HG02970 (cell line): ENCODE measurements at regions not wholly inside any gene's neighbourhood (a gene's known extent, or its start where the extent isn't known, plus 50 kb on each side); places are given as distances from the start of the nearest gene placed in this dataset.
"Not testable (repeated sequence)": the region's sequence is repeated elsewhere in the genome, so short reads cannot be mapped to it uniquely, and the experiment has no call there.

Source experiments
- ATAC-seq: cut with Tn5 transposase; IDR thresholded peaks from one replicate; pipeline ENCODE4 v1.9.1; 2021; ENCODE audit warnings: mild to moderate bottlenecking, moderate library complexity, moderate number of reproducible peaks; ENCODE audit not compliant: unreplicated experiment, low FRiP score

- ATAC-seq = no peak
Measured at GRCh38 chr1:98299313-98299712, 362.2 kb upstream of the SNX7 start.

DNA sequence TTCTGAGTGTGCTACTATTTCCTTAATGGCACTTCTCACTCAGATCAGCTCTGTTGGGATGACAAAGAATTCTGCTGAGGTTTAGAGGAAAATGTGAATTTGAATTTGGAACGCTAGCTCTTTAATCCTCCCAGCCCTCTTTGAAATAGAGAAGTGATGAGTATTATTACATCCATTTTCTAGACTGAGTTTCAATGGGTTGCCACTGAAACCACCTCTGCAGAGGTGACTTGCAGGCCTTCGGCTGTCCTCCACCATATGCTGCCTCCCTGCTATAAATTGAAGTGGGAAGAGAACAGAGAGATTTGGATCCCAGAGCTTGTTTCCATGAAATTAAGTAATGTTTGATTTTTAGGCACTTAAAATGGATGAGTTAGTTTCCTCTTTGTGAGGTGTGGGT is 363.2 kb upstream of the SNX7 start:
- ATAC-seq = no peak

DNA sequence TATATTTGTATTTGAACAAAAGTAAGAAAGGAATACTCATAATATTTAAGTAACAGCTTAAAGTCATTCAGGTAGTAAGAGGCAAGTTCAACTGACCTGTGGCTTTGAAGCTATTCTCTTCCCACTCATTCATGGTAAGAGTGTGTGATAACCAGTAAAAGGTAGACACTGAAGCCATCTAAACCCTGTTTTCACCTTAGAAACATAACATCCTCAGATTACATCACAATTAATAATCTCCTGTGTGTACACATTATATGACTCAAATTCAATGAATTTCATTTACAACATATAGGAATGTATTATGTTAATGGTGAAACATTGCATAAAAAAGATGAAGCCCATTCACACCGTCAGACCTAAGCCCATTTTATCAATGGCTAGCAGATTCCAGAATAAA is 364.8 kb upstream of the SNX7 start:
- ATAC-seq = no peak

GRCh38 chr1:98294127-98294526 is 367.4 kb upstream of the SNX7 start:
- no peak for ATAC-seq

GRCh38 chr1:98292994-98293393 is 368.5 kb upstream of the SNX7 start:
- ATAC-seq = no peak

DNA sequence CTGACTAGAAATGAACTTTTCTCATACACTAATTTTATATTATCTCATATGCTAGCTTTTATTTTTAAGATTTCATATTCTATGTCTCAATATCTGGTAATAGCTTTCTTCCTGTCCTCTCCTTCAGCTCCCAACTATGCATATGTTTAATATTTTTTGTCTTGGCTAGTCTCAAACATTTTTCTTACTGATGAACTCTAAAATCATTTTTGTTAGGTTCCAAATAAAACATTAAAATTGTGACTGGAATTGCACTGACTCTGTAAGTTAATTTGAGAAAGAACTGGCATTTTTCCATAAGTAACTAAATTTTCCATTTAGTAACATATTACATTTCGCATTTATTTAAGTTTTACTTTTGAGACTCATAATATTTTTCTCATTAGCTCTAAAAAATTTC is 368.5 kb upstream of the DPYD start:
- no peak for ATAC-seq

DNA sequence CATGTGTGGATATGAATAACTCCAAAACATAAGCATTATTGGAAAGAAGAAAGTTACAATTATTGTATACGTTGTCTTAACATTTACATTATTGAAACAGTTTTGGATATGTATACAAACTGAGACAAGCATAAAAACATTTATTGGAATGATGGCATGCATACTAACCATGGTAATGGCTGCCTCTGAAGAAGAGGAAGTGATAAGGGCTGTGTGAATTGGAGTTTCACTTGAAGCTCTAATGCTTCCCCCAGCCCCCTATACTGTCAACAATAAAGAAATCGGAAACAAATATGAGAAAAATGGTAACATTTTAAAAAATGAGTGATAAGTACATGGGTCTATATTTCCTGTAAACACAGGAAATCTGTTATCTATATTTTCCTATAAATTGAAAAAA is 367.7 kb upstream of the DPYD start:
- no peak for ATAC-seq

DNA sequence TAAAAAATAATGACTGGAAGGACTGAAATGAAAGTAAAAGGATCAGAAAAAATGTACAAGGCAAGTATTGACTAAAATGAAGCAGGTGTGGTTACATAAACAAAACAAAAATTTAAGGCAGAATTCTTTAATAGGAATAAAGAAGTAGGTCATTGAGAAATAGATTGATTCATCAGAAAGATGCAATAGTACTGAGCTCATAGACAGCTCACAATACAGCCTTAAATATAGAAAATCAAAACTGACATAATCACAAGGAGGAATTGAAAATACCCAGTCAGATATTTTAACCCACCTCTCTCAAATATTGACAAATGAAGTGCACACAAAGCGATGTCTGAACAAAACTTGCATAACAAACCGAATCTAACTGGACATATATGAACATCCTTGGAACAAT is 366.8 kb upstream of the DPYD start:
- no peak for ATAC-seq

DNA sequence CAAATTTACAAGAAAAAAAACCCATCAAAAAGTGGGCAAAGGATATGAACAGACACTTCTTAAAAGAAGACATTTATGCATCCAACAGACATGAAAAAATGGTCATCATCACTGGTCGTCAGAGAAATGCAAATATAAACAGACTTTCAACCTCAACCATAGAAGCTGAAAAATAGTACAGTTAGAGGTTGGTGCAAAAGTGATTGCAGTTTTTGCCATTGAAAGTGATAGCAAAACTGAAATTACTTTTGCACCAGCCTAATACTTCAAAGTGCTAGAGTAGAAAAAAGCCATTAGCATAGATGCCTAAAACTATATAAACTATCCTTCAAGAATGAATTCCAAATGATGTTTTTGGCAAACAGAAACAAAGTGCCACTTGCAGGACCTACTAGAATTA is 365.8 kb upstream of the DPYD start:
- no peak for ATAC-seq

DNA sequence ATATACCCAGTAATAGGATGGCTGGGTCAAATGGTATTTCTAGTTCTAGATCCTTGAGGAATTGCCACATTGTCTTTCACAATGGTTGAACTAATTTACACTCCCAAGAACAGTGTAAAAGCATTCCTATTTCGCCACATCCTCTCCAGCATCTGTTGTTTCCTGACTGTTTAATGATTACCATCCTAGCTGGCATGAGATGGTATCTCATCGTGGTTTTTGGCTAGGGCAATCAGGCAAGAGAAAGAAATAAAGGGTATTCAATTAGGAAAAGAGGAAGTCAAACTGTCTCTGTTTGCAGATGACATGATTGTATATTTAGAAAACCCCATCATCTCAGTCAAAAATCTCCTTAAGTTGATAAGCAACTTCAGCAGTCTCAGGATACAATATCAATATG is 364.5 kb upstream of the DPYD start:
- not testable (repeated sequence) for ATAC-seq

- ATAC-seq = no peak
Measured at GRCh38 chr1:98280049-98280448, 359.2 kb upstream of the DPYD start.

- ATAC-seq = no peak
Measured at GRCh38 chr1:98278055-98278454, 357.2 kb upstream of the DPYD start.

- ATAC-seq = no peak
Measured at GRCh38 chr1:98277118-98277517, 356.3 kb upstream of the DPYD start.

- ATAC-seq = no peak
Measured at GRCh38 chr1:98276514-98276913, 355.7 kb upstream of the DPYD start.

DNA sequence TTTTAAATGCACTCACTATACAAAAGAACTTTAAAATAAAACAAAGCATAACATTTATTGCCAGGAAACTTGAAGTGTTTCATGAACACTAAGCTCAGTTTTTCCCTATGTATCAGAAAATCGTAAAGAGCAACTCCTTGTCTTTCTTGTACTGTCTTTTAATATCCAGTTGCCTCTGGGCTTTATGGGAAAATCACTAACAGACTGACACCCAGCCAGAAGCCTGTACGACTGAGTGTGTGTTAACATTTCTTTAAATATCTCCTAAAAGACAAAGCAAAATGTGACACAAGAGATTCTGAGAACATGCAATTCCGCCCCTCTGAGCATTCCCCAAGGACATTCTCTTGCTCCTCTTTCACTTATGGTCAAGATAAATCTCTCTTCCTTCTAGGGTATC is 347.5 kb upstream of the DPYD start:
- no peak for ATAC-seq

DNA sequence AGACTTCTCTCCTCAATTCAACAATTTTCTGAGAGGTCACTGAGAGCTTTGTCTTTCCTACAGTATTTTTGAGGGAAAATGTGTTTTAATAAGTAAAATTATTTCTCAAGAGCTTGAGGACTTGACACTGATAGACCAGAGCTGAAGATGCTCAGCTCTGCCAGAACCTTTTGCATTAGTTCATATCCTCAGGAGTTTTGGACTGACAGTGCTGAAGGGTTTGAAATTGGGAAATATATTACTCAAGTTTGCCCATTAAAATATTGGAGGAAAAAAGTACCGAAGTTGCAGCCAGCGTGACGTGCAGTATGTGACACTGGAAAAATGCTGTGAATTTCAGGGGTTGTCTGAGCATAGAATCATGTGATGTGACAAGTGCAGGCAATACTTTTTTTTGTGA is 346.6 kb upstream of the DPYD start:
- ATAC-seq = no peak

DNA sequence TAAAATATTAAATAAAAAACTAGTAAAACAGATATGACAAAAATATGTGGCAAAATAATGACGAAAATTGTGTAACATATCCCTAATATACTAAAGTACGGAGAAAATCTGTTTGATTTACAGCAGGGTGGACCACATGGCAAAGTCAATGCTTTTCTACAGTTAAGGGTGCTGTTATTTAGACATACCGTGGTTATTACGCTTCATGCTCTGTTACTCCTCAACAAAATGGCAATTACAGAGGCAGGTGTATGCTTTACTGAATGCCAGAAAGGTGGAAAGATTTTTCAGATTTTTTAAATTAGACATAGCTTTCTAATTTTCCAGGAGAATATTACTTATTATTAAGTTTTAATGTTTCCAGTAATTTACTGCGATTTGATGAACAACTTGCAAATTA is 343.9 kb upstream of the DPYD start:
- ATAC-seq = no peak

DNA sequence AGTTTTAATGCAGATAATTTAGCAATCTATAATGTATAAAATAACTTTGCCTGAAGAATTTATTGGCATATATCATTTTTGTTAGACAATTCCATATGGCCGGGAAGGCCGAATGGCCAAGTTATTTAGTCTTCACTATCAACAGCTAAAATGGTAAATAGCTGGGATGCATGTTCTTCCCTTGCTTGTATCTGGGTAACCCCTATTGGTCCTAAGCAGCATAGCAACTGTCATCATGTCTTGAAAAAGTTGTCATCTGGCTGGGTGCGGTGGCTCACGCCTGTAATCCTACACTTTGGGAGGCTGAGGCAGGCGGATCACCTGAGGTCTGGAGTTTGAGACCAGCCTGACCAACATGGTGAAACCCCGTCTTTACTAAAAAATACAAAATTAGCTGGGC is 340.0 kb upstream of the DPYD start:
- ATAC-seq = no peak

GRCh38 chr1:98260412-98260811 is 339.6 kb upstream of the DPYD start:
- no peak for ATAC-seq

DNA sequence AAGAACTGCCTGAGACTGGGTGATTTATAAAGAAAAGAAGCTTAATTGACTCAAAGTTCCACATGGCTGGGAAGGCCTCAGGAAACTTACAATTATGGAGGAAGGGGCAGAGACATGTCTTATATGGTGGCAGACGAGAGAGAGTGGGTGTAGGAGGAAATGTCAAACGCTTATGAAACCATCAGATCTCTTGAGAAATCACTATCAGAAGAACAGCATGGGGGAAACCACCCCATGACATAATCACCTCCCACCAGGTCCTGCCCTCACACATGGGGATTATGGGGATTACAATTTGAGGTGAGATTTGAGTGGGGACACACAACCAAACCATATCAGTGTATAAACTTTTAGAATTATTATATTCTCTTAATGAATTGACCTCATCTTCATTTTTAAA is 335.9 kb upstream of the DPYD start:
- no peak for ATAC-seq

DNA sequence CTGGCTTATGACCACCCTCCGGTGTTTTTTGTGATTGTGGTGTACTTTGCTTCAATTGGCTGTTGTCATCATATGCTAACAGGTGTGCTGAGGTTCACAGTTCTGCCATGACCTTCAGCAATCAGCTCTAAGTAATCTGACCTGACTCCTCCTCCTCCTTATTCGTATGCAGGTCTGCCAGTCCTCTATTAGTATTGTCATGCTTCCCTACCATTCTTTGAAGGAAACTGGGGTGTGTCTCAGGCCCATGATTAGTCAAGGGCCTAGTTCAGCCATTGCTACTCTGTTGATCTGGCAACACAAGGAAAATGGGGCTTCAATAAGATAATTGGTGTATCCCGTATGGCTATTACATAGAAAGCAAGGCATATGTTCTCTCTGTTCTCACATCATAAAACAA is 332.3 kb upstream of the DPYD start:
- no peak for ATAC-seq

DNA sequence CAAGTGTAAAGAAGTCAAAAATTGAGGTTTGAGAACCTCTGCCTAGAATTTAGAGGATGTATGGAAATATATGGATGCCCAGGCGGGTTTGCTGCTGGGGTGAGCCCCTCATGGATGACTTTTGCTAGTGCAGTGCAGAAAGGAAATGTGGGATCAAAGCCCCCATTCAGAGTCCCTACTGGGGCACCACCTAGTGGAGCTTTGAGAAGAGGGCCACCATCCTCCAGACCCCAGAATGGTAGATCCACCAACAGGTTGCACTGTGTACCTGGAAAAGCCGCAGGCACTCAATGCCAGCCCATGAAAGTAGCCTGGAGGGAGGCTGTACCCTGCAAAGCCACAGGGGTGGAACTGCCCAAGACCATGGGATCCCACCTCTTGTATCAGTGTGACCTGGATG is 330.7 kb upstream of the DPYD start:
- ATAC-seq = no peak

DNA sequence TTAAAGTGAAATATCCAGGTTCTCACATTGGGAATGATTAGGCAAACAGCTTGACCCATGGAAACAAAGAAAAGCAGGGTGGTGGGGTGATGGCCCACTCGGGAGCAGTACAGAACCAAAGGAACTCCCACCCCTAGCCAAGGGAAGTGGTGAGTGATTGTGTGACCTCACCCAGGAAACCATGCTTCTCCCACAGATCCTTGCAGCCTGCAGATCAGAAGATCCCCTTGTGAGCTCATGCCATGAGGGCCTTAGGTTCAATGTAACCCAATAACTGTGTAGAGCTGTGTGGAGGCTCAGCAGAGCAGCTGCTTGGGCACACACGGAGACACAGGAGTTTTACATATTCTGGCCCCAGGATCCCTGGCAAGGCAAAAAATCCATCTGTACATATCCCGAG is 311.8 kb upstream of the DPYD start:
- no peak for ATAC-seq

- no peak for ATAC-seq
Measured at GRCh38 chr1:98222706-98223105, 301.9 kb upstream of the DPYD start.
